ENCODE measurements at regions not wholly inside any gene's neighbourhood (a gene's known extent, or its start where the extent isn't known, plus 50 kb on each side); places are given as distances from the start of the nearest gene placed in this dataset.
"Not testable (repeated sequence)": the region's sequence is repeated elsewhere in the genome, so short reads cannot be mapped to it uniquely, and the experiment has no call there.

DNA sequence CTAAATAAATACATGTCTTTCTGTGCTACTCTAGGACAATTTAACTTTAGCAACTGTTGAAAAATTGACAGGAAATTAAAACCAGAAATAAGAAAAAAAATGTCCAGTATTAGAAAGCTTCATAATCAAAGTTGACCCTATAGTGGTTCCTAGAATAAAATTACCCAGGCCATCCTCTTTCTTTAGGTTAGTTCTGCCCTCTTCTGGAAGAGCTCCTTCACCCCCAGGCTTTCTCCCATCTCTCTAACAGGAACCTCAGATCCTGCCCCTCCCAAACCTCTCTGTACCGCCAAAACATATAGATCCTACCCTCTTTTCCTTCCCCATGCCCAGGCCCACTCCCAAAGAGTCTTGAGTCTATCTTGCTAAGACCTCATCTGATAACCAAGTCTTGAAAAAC is 159.4 kb upstream of the CDK1 start:
- no peak for DNase-seq (ENCODE audit: low read depth in 2 of 2)

DNA sequence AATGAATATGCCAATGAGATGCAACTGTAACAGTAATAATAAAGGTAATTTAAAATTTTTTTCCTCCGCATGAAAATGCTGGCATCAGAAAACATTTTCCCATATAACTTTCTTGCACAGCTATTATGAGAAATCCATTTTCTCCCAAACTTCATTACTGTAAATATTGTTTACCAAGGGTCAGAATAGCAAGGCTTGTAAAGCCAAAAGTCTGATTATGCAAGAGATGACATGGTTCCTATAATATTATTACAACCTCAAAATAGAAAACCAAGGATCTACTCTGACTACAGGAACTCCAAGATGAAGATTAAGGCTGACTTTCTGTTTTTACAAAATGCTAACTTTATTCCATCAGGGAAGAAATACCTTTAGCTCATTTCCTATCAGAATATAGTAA is 162.7 kb upstream of the CDK1 start:
- DNase-seq (ENCODE audit: low read depth in 2 of 2), result no peak

DNA sequence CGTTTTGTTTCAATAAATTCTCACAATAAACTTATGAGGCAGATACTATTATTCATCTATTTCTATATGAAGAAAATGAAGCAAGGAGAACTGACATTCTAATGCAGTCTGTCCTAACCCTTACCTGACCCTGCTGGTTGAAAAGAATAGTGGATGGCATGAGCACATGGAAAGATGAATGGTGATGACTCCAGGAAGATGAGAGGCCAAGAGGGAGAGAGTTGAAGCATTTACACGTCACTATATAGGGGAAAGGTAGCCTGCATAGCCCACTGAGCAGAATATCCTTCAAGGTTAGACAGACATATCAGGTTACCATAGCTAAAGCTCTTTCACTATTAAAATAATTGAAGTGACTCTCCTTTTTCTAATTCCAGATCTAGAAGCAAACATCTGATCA is 163.9 kb upstream of the CDK1 start:
- DNase-seq (ENCODE audit: low read depth in 2 of 2), result no peak

DNA sequence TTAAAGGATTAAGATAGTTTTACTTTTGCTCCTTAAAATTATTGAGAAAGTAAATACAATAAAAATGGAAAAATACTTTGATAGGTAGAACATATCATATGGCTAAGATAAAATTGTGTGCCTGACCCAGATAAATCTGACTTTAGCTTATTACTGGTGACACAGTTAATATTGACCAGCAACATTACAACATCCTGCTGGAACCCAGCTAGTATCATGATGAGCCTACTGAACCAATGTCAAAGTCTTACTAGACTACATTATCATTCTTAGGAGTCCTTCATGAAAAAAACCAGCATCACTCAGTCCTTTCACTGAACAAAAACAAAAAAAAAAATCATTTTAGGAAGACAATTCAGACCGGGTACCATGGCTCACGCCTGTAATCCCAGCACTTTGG is 164.8 kb upstream of the CDK1 start:
- no peak for DNase-seq (ENCODE audit: low read depth in 2 of 2)

DNA sequence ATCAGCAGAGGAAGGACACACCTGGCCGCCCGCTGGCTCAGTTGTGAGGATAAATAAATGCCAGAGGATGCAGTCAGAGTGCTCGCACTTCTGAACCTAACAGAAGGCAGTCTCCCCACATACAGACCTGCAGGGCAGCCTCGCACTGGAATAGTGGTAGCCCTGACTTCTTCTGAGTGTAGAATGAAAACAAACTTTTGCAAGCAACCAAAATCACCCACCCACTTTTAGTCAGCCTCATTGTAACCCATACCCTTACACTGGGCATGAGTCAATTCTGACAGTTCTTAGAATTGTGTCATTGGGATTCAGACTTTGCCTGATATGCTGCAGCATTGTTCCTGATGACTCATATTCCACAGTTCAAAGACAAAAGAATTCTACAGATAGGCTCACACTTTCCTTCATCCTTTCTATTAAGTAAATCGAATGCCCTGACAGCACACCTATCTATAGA is 167.0 kb upstream of the CDK1 start:
- no peak for DNase-seq (ENCODE audit: low read depth in 2 of 2)

DNA sequence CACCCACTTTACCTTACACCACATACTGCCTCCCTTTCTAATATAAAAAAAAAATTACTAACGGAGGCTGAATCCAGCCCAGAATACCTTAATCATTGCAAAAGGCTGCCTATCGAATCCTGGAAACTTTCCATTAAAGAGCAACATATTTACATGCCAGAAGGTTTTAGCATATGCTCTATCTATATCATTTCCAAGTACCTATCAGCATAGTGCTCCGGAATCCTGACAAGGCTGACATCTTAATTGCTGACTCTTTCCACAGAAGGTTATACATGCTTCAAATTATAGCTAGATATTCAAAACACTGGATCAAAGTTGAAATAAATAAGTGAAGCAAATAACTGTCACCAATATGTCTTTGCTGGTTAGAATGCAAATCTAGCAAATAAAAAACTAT is 170.9 kb upstream of the CDK1 start:
- DNase-seq (ENCODE audit: low read depth in 2 of 2), result no peak

DNA sequence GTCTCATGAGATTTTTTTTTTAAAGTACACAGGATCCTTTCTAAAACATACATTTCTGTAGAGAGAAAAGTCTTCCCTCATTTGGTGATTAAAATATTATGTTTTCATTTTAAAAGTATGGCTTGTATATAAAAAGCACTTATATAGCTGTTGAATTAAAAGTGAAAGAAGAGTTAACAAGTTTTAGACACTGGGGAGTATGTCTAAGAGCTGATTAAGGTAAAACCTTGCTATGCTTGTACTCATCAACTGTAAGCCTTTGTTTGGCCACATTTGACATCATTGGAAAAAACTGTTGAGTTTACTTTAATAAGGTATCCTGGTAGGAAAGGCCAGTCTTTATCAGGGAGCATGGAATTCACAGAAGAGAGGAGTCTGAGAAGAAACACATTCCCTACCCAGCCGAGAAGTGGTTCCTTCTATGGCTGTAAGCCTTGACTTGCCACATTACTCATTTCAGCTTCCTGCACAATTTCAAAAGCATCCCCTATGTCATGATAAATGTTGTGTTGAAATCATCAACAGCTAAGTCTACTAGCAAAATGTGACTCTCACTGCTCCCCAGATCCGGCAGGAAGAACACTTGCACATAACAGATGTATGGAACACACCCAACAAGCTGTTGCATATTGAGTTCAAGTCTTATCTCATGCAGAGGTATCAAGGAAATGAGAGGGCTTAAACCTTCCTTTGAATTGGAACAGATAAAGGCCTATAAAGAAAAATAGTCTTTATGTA is 171.8 kb upstream of the CDK1 start:
- no peak for DNase-seq (ENCODE audit: low read depth in 2 of 2)

DNA sequence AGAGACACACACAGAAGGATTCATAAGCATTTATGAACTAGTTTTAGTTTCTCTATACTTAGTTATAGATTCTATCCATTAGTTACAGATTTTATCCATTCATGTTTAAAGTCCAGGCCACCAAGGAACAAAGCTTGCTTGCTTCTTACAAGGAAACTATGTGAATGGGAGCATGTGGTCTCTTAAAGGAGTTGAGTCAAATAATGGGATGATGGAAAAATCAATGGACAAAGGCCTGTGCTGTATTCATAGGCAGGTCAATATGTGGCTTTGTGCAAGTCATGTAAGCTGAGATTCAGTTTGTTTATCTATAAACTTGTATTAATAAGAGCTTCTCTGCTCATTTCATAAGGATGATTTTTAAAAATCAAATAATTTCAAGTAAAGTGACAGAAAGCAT is 172.8 kb upstream of the CDK1 start:
- DNase-seq (ENCODE audit: low read depth in 2 of 2), result no peak

DNA sequence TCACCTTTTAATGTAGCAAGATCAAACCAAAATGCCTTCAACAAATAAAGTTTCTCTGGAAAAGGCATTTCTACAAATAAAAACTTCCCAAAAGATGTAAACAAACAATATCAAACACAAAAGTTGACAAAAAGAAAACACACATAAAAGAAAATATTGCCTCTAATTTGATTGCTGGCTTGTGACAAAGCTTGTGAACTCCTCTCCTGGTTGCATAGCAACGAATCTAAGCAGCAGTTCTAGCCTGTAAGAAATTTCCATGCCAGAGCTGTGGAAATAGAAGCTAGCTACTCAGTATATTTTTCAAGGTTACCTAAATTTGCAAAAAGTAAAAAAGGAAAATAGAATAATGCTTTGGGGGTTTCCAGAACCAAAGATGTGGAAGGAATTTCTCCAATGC is 173.9 kb upstream of the CDK1 start:
- DNase-seq (ENCODE audit: low read depth in 2 of 2), result no peak

DNA sequence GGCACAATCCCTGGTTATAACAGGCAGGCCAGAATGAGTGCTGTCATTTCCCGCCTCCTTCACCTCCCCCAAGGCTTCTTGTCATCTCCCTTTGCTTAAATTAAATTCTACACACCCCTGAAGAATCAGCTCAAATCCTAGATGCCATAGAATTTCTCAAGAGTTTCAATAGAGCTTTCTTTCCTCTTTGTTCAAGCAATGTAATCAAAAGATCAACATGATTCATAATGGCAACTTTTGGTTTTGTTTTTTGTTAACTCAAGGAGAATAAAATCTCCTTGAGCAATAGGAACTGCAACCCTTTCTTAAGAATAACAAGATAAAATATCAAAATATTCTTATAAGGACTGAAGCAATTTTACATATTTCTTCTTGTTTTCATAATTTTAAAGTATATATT is 180.8 kb upstream of the CDK1 start:
- no peak for DNase-seq (ENCODE audit: low read depth in 2 of 2)

DNA sequence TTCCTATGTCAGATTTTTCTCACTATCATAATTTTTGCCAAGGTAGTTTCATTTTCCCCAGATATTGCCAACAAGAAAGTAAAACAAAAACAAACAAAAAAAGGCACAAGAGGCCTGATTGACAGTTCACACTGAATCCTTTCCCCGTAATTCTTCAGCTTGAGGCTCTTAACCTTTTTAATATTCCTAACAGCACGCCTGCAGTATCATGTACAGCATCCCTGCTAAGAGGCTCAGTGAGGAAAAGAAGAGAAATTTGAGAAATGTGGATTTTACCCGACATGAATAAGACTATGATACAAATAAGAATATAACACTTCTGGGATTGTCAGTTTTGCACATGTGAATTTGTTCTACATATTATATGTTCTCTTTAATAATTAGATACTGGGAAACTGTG is 182.4 kb upstream of the CDK1 start:
- DNase-seq (ENCODE audit: low read depth in 2 of 2), result no peak

DNA sequence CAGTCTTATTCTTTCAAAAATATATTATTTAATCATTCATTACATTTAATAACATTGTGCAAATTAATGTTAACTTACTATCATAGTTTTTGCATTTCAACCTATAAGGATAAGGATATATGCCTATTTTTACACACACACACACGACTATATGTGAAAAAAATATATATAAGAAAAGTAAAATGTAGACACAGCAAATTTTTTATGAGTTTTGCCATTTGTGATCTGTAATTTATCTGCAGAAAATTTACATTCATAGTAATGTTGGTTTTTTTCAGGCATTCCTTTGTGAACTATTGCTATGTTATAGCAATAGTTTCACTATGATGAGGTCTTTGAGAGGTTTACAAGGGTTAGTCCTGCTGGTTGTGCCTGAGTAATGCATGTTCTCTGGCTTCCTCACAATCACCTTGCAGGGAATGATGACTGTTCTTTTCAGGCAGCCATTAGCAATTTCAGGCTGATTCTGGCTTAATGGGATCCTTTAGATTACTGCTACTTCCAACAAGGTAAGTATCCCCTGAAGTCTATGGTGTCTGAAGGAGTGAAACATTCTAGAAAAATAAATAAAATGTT is 183.7 kb upstream of the CDK1 start:
- DNase-seq (ENCODE audit: low read depth in 2 of 2), result no peak

DNA sequence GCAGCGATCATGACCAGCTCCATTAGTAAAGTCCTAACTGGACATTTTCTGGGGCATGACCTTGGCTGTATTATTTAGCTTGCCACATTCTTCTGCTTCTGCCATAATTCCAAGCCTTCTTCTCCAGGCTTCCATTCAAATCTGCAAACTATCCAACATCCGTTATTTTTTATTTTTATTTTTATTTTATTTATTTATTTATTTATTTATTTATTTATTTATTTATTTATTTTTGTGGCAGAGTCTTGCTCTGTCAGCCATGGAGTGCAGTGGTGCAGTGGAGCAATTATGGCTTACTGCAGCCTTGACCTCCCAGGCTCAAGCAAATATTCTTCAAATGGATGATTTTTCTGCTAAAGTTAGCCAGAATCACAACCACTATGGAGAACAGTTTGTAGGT is 187.2 kb upstream of the CDK1 start:
- no peak for DNase-seq (ENCODE audit: low read depth in 2 of 2)

DNA sequence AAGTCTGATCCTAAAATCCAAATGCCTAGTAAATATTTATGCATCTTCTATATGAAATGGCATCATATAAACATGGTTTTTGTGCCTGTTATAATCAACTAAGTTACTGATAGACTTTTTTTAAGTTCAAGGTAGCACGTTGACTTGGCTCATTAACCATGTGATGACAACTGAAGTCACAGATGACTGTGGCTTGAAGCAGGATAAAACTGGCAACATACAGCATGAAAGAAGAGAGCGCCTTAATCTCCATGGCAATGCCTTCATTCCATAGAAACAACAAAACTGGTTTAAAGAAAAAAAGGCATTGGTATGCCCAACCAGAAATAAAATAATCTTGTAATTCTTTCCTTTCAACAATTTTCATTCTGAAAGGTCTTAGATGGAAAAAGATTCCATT is 188.9 kb upstream of the CDK1 start:
- DNase-seq (ENCODE audit: low read depth in 2 of 2), result no peak

DNA sequence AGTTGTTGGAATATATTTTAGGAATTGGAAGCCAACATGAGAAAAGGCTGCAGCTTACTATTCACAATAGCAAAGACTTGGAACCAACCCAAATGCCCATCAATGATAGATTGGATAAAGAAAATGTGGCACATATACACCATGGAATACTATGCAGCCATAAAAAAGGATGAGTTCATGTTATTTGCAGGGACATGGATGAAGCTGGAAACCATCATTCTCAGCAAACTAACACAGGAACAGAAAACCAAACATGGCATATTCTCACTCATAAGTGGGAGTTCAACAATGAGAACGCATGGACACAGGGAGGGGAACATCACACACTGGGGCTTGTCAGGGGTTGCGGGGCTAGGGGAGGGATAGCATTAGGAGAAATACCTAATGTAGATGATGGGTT is 192.1 kb upstream of the ANK3 start:
- not testable (repeated sequence) for DNase-seq (ENCODE audit: low read depth in 2 of 2)

DNA sequence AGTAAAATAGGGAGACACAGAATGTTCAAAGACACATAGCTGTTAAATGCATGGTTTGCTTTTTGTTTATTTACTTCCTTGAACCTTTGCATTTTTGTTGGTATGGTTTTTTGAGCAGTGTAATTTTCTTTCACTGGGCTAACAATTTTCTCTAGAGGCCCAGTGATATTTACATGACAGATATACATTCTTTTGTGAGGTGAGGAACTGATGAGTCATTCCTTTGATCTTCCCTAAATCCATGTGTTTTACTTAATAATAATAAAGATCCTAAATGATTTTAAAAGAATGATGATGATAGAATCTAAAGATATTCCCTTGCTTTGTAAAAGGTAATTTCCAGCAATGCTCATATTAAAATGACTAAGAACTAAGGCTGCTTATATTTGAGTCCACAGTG is 188.5 kb upstream of the ANK3 start:
- no peak for DNase-seq (ENCODE audit: low read depth in 2 of 2)

DNA sequence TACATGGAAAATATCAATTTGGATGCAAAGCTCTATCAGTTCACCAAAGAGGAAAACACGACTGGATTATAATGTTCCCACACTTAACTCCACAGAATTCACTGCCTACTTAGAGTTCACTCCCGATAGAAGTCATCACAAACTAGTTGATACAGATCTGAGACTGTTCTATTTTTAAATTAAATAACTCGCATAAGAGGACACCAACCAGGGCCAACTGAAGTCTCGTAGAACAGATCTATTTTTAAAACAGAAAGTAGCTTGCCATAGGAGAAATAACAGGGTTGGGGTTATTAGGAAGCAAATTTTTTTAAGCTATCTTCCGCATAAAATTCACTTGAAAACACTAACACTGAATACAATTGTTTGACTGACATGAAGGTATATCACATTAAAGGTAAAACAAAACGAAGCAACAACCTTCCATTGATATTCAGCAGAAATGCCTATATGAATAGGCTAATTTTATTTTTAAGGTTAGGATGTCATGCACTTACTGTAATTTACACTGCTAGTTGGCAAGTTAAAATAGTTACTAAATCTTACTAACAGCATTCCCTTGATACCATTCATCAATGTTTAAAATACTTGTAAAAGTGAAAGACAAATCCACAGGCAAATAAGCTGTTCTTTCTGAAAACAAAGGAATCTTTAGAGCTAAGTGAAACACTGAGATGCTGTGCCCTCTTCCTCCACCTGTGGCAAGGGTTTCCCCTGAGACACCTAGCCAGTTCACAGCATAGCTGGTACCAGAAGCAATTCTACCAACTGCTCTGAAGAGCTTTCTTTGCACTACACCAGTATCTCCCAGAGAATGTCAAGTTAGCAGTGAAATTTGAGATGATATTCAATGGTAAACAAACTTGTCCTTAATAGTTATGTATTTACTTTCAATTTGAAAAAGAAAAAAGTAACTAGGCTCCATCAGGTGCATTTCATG is 186.7 kb upstream of the ANK3 start:
- no peak for DNase-seq (ENCODE audit: low read depth in 2 of 2)

DNA sequence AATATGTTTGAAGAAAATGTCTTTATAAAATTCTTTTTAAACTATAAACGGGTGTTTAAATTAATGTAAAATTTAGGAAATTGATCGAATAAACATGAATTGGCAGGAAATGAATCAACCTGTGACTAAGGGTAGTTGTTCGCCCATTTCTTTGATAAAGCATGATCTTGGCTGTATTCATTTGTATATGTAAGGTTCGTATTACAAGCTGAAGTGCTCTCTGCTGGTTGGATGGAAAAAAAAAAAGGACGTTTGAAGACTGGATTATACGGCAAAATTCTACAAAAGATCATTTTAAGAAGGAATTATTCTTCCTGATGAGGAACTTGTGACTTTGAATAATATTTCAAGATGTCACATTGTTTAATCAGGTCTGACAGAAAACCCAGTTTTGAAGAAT is 185.4 kb upstream of the ANK3 start:
- no peak for DNase-seq (ENCODE audit: low read depth in 2 of 2)

DNA sequence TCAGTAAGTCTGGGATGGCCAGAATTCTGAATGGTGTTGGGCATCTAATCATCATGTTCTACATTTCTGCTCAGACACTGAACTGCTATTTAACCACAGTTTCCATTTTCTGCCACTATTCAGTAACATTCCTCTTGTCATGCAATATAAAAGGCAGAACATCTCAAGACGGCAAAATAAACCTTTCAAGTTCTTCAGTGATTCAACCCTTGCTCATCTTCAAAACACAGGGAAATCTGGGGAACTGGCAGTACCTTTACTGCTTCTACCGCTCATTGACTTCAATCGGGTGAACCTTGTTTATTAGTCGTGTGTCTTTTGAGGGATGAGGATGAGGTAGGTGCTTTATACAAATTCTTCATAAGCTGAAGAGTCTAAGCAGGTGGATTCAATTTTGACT is 184.7 kb upstream of the ANK3 start:
- DNase-seq (ENCODE audit: low read depth in 2 of 2), result no peak

DNA sequence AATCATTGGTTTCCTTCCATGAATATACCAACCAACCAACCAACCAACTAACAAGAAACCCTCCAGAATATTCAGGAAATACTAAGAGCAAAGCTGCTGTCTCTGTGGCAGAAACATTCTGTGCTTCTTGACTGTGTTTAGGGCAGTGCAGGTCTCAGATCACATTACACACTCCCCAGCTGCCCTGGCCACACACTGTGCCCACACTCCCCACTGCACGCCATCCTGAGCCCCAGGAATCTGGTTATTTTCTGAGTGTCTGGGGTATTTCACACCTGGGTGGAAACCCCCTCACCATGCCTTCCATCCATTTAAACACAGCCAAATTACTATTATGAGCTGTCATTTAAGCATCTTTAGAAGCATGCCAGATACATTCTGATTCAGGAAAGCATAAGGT is 183.7 kb upstream of the ANK3 start:
- peak in 1 of 2 donors; percentile 13 for DNase-seq (ENCODE audit: low read depth in 2 of 2)

DNA sequence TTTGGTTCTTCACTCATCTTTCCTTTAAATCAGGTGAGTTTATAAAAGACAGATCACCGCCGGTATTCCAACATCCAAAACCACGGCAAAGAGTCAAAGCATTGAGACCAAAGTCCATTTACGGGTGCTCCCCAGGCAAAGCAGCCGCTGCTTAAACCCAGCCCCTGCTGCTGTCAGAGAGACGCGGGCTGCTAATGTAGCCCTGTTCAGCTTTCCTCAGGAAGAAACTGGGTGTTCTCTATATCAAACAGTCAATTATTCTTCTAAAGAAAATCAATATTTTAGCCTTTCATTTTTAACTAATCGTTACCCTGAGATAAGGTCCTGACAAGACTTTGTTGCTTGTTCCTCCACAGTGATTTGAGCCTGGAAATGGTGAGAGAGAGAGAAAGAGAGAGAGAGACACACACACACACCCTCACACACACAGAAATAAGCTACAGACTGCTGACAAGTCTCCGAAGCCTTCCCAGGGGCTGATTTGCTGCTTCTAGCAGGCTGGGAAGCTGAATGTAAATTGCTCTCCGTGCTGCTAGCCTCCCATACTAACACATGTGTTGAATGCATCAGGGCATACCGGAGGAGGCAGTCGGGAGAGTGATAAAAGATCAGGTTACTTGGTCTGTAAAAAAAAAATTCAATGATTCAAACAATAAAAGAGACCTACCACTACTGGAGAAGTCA is 183.0 kb upstream of the ANK3 start:
- DNase-seq (ENCODE audit: low read depth in 2 of 2), result no peak

DNA sequence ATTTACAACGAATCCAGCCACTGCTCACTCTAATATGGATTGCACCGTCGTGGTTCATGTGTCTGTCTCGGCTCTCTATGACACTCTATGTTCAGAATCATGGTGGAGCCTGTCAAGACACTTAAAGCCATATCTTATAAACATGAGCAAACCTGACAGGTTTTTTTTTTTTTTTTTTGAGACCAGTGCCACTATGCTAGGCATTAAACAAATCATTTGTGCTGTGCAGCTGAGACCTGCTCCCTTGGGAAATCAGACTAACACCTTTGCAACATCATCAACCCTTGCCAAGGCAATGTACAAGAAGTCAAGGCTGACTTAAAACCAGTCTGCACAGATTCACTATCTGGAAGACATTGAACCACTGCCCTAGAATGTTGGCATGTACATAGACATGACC is 181.2 kb upstream of the ANK3 start:
- DNase-seq (ENCODE audit: low read depth in 2 of 2), result no peak

Measured in stimulated activated CD8-positive, alpha-beta memory T cell treated with anti-CD3 and anti-CD28 coated beads, Interleukin-15, amount 100 ng/mL, for 4 hours (primary cell).